Astrocyte (in vitro differentiated cells and primary cell): ENCODE measurements at regions not wholly inside any gene's neighbourhood (a gene's known extent, or its start where the extent isn't known, plus 50 kb on each side); places are given as distances from the start of the nearest gene placed in this dataset.

Experiments used
- DNase-seq: peaks from one replicate; pipeline ENCODE4 v3.0.0-alpha.2; 2010; ENCODE audit warnings: low read depth
- FAIRE-seq: peaks from 2 replicates; lab custom pipeline; 2011; peaks lifted over from hg19 to GRCh38; lab: Jason Lieb, UNC
- H2AFZ ChIP-seq: 2 replicates; pipeline ENCODE4 v1.6.0; 2012; ENCODE audit warnings: low read depth, low read length, inconsistent platforms
- H3K27ac ChIP-seq: 2 replicates; pipeline ENCODE4 v1.5.1; 2011; ENCODE audit warnings: low read depth, low read length, inconsistent platforms
- H3K27me3 ChIP-seq: 2 replicates; pipeline ENCODE4 v1.6.0; 2011; ENCODE audit warnings: low read length, inconsistent platforms; ENCODE audit not compliant: insufficient read depth
- H3K36me3 ChIP-seq: 2 replicates; pipeline ENCODE4 v1.5.1; 2011; ENCODE audit warnings: low read length, inconsistent platforms; ENCODE audit not compliant: insufficient read depth
- H3K4me1 ChIP-seq: 2 replicates; pipeline ENCODE4 v1.5.1; 2011; ENCODE audit warnings: low read length, inconsistent platforms; ENCODE audit not compliant: insufficient read depth
- H3K4me2 ChIP-seq: 2 replicates; pipeline ENCODE4 v1.6.0; 2012; ENCODE audit warnings: low read length, inconsistent platforms
- H3K4me3 ChIP-seq: 2 replicates; pipeline ENCODE4 v1.5.1; 2011; ENCODE audit warnings: low read depth, mild to moderate bottlenecking, low read length, inconsistent platforms; ENCODE audit not compliant: insufficient read depth
- H3K79me2 ChIP-seq: 2 replicates; pipeline ENCODE4 v1.6.0; 2012; ENCODE audit warnings: mild to moderate bottlenecking, low read length, inconsistent platforms; ENCODE audit not compliant: insufficient read depth
- H3K9ac ChIP-seq: 2 replicates; pipeline ENCODE4 v1.6.0; 2012; ENCODE audit warnings: mild to moderate bottlenecking, low read length, inconsistent platforms
- H3K9me3 ChIP-seq: 2 replicates; pipeline ENCODE4 v1.5.1; 2012; ENCODE audit warnings: low read depth, mild to moderate bottlenecking, low read length, inconsistent platforms; ENCODE audit not compliant: insufficient read depth
- H4K20me1 ChIP-seq: 2 replicates; pipeline ENCODE4 v1.6.0; 2012; ENCODE audit warnings: low read length, inconsistent platforms; ENCODE audit not compliant: insufficient read depth
- H3K27ac Mint-ChIP-seq: one replicate; pipeline ENCODE4 v1.8.0; 2021; ENCODE audit warnings: mild to moderate bottlenecking, mixed read lengths; ENCODE audit not compliant: unreplicated experiment
- H3K27me3 Mint-ChIP-seq: one replicate; pipeline ENCODE4 v1.8.0; 2021; ENCODE audit warnings: low read depth, mixed read lengths; ENCODE audit not compliant: unreplicated experiment
- H3K36me3 Mint-ChIP-seq: one replicate; pipeline ENCODE4 v1.8.0; 2021; ENCODE audit warnings: low read depth, mixed read lengths; ENCODE audit not compliant: unreplicated experiment
- H3K4me1 Mint-ChIP-seq: one replicate; pipeline ENCODE4 v1.8.0; 2021; ENCODE audit warnings: low read depth, mixed read lengths; ENCODE audit not compliant: unreplicated experiment
- H3K4me3 Mint-ChIP-seq: one replicate; pipeline ENCODE4 v1.8.0; 2021; ENCODE audit warnings: mild to moderate bottlenecking, moderate library complexity, mixed read lengths; ENCODE audit not compliant: unreplicated experiment
- H3K9me3 Mint-ChIP-seq: one replicate; pipeline ENCODE4 v1.8.0; 2021; ENCODE audit warnings: mild to moderate bottlenecking, mixed read lengths; ENCODE audit not compliant: unreplicated experiment
- EZH2 ChIP-seq: IDR thresholded peaks from 2 replicates; pipeline ENCODE4 v1.6.1; 2012; ENCODE audit warnings: mild to moderate bottlenecking, low read length, inconsistent platforms; ENCODE audit not compliant: insufficient read depth
- TF ChIP-seq, protein P1 (sequence below): IDR thresholded peaks from 2 replicates; pipeline ENCODE4 v1.5.1; 2011; ENCODE audit warnings: low read depth, mild to moderate bottlenecking, inconsistent platforms, low read length, moderate library complexity; ENCODE audit not compliant: insufficient read depth

DNA sequence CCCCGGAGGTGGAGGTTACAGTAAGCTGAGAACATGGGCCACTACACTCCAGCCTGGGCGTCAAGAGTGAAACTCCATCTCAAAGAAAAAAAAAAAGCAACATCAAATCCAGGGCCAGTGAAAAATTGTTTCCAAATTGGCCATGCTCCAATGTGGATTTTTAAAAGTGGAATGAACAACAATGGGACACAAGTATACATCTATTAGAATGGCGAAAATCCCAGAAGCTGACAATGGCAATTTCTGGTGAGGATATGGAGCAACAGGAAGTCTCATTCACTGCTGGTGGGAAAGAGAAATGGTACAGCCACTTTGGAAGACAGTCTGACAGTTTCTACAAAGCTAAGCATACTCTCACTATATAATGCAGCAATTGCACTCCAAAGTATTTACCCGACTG, 161.4 kb downstream of the UXS1 start:
- H3K4me3 ChIP-seq, result no peak overlapping the region
- no peaks in the 10 kb centered on the region for H3K9me3 Mint-ChIP-seq
- H3K27ac Mint-ChIP-seq, result no peak overlapping the region
- no peak for DNase-seq
- H3K79me2 ChIP-seq, result no peaks in the 10 kb centered on the region
- no peaks in the 10 kb centered on the region for H3K4me1 ChIP-seq
- H3K4me3 Mint-ChIP-seq, result no peak overlapping the region
- H3K27me3 Mint-ChIP-seq, result peaks cover 3% of the 10 kb centered on the region
- no peak overlapping the region for H3K27ac ChIP-seq
- H3K36me3 Mint-ChIP-seq, result no peaks in the 10 kb centered on the region
- TF ChIP-seq, protein P1, sequence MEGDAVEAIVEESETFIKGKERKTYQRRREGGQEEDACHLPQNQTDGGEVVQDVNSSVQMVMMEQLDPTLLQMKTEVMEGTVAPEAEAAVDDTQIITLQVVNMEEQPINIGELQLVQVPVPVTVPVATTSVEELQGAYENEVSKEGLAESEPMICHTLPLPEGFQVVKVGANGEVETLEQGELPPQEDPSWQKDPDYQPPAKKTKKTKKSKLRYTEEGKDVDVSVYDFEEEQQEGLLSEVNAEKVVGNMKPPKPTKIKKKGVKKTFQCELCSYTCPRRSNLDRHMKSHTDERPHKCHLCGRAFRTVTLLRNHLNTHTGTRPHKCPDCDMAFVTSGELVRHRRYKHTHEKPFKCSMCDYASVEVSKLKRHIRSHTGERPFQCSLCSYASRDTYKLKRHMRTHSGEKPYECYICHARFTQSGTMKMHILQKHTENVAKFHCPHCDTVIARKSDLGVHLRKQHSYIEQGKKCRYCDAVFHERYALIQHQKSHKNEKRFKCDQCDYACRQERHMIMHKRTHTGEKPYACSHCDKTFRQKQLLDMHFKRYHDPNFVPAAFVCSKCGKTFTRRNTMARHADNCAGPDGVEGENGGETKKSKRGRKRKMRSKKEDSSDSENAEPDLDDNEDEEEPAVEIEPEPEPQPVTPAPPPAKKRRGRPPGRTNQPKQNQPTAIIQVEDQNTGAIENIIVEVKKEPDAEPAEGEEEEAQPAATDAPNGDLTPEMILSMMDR, result no peak
- no peak for TF ChIP-seq EZH2
- H4K20me1 ChIP-seq, result no peaks in the 10 kb centered on the region
- H2AFZ ChIP-seq, result no peak overlapping the region
- H3K36me3 ChIP-seq, result no peaks in the 10 kb centered on the region
- no peak overlapping the region for H3K9ac ChIP-seq
- no peaks in the 10 kb centered on the region for H3K9me3 ChIP-seq
- FAIRE-seq, result no peak
- H3K4me2 ChIP-seq, result no peak overlapping the region
- peaks cover 11% of the 10 kb centered on the region for H3K4me1 Mint-ChIP-seq
- H3K27me3 ChIP-seq, result no peaks in the 10 kb centered on the region

GRCh38 chr2:106030287-106031268, 163.5 kb downstream of the UXS1 start:
- H3K36me3 ChIP-seq, result no peaks in the 10 kb centered on the region
- no peaks in the 10 kb centered on the region for H3K4me1 ChIP-seq
- H3K4me3 Mint-ChIP-seq, result no peak overlapping the region
- TF ChIP-seq EZH2, result no peak
- TF ChIP-seq, protein P1, result no peak
- H4K20me1 ChIP-seq, result no peaks in the 10 kb centered on the region
- no peak overlapping the region for H3K27ac ChIP-seq
- FAIRE-seq (peak; percentile 37), DNase-seq (peak; percentile 68)
- no peaks in the 10 kb centered on the region for H3K27me3 ChIP-seq
- H3K79me2 ChIP-seq, result no peaks in the 10 kb centered on the region
- peak overlapping the region; percentile 6 for H3K27ac Mint-ChIP-seq
- H3K27me3 Mint-ChIP-seq, result peaks cover 6% of the 10 kb centered on the region
- H3K9ac ChIP-seq, result no peak overlapping the region
- H3K4me2 ChIP-seq, result peak overlapping the region; percentile 59
- no peak overlapping the region for H3K4me3 ChIP-seq
- no peaks in the 10 kb centered on the region for H3K9me3 ChIP-seq
- H3K36me3 Mint-ChIP-seq, result peaks cover 2% of the 10 kb centered on the region
- no peaks in the 10 kb centered on the region for H3K9me3 Mint-ChIP-seq
- peak overlapping the region; percentile 67 for H2AFZ ChIP-seq
- peaks cover 19% of the 10 kb centered on the region for H3K4me1 Mint-ChIP-seq

DNA sequence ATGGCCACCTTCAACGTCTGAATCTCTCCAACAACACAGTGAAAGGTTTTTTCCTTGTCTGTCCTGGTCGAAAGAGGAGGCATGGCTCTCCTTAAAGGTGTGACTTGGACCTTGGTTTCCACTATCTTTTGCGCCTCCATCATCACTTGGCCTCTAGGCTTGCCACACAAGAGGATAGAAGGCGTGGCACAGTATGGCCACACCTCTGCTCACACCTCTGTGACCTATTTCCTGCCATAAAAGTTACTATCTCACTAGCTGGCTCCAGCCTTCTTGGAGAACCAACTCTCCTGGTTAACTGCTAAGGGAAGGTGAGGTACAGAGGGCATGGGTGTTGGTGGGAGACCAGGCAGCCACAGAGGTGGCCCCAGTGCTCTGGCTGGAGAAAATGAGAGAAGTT, 165.9 kb downstream of the UXS1 start:
- H3K4me3 Mint-ChIP-seq, result no peak overlapping the region
- no peak overlapping the region for H3K27ac Mint-ChIP-seq
- H3K4me2 ChIP-seq, result no peak overlapping the region
- DNase-seq (no peak), FAIRE-seq (no peak)
- H3K36me3 ChIP-seq, result no peaks in the 10 kb centered on the region
- H3K9me3 ChIP-seq, result no peaks in the 10 kb centered on the region
- no peak overlapping the region for H3K9ac ChIP-seq
- H3K27ac ChIP-seq, result no peak overlapping the region
- no peaks in the 10 kb centered on the region for H4K20me1 ChIP-seq
- H3K4me1 Mint-ChIP-seq, result peaks cover 19% of the 10 kb centered on the region
- H2AFZ ChIP-seq, result no peak overlapping the region
- no peaks in the 10 kb centered on the region for H3K79me2 ChIP-seq
- no peak overlapping the region for H3K4me3 ChIP-seq
- H3K27me3 ChIP-seq, result no peaks in the 10 kb centered on the region
- peaks cover 18% of the 10 kb centered on the region for H3K27me3 Mint-ChIP-seq
- H3K36me3 Mint-ChIP-seq, result peaks cover 2% of the 10 kb centered on the region
- H3K9me3 Mint-ChIP-seq, result no peaks in the 10 kb centered on the region
- no peaks in the 10 kb centered on the region for H3K4me1 ChIP-seq
- TF ChIP-seq, protein P1, result no peak
- TF ChIP-seq EZH2, result no peak
